HepG2 (cell line): ENCODE measurements at regions not wholly inside any gene's neighbourhood (a gene's known extent, or its start where the extent isn't known, plus 50 kb on each side); places are given as distances from the start of the nearest gene placed in this dataset.

Source experiments
- ATAC-seq: fragments of 200-7000 bp; cut with Tn5 transposase; 3 replicates; pipeline ENCODE4 v1.9.1; 2020; ENCODE audit warnings: mild to moderate bottlenecking, moderate library complexity
- BruUV-seq: library from RNA; stranded (reverse); fragments of 400-500 nt; replicated peaks from 2 replicates; lab custom pipeline; 2021; lab: Mats Ljungman, UMichigan
- CTCF ChIA-PET: fragments of 300-600 bp; formaldehyde crosslinking; extraction: SDS; loops from one replicate; lab custom pipeline; 2021; ENCODE audit warnings: low total read pairs, inconsistent platforms, low intra/inter-chr PET ratio; lab: Yijun Ruan, JAX
- POLR2A ChIA-PET: fragments of 350-600 bp; sonication (Branson Sonifier 250); formaldehyde crosslinking; loops from one replicate; lab custom pipeline; 2020; ENCODE audit warnings: antibody characterized with exemption, inconsistent platforms; lab: Yijun Ruan, JAX
- DNase-seq: peaks from one replicate; pipeline ENCODE4 v3.0.0-alpha.2; 2015; ENCODE audit warnings: low spot score
- FAIRE-seq: peaks from 3 replicates; lab custom pipeline; 2011; peaks lifted over from hg19 to GRCh38; lab: Jason Lieb, UNC
- H2AFZ ChIP-seq: one replicate; pipeline ENCODE4 v1.6.1; 2011; ENCODE audit warnings: low read length, inconsistent platforms
- H3K27ac ChIP-seq: fragments of 300-600 bp; 3 replicates; pipeline ENCODE4 v1.8.0; 2011; ENCODE audit warnings: mixed run types, mild to moderate bottlenecking, mixed read lengths, low read length, inconsistent platforms; ENCODE audit not compliant: insufficient read depth; ENCODE audit errors: extremely low read length
- H3K27me3 ChIP-seq, 2 experiments: fragments of 200-600 bp in 1 of 2; 2 replicates in 1 of 2; 3 replicates in 1 of 2; pipeline versions ENCODE4 v1.6.0 to v1.8.0; 2011; ENCODE audit warnings: low read length in 2 of 2, mild to moderate bottlenecking in 2 of 2, moderate library complexity in 2 of 2, inconsistent platforms in 1 of 2; ENCODE audit not compliant: insufficient read depth in 2 of 2, control insufficient read depth in 1 of 2
- H3K36me3 ChIP-seq, 2 experiments: fragments of 200-600 bp in 1 of 2; replicated peaks in 1 of 2; 2 replicates in 1 of 2; 3 replicates in 1 of 2; pipeline versions ENCODE4 v1.5.1 to v1.8.0; 2011; ENCODE audit warnings: low read length in 2 of 2, inconsistent platforms in 1 of 2; ENCODE audit not compliant: insufficient read depth in 2 of 2, control insufficient read depth in 1 of 2
- H3K4me1 ChIP-seq: 2 replicates; pipeline ENCODE4 v1.5.1; 2012; ENCODE audit warnings: low read length, inconsistent platforms; ENCODE audit not compliant: insufficient read depth
- H3K4me2 ChIP-seq: 2 replicates; pipeline ENCODE4 v1.6.0; 2011; ENCODE audit warnings: low read depth, low read length, inconsistent platforms
- H3K4me3 ChIP-seq, 3 experiments: fragments of 200-600 bp in 1 of 3; sonication (generic), shearing (Covaris generic) in 1 of 3; replicated peaks in 1 of 3; 2 replicates each; pipeline ENCODE4 v1.5.1; 2011 to 2016; ENCODE audit warnings: low read length in 3 of 3, inconsistent platforms in 2 of 3, low read depth in 2 of 3, mild to moderate bottlenecking in 2 of 3, control low read depth in 1 of 3, mixed read lengths in 1 of 3; ENCODE audit not compliant: insufficient read depth in 1 of 3
- H3K79me2 ChIP-seq: one replicate; pipeline ENCODE4 v1.6.1; 2011; ENCODE audit warnings: low read length, inconsistent platforms; ENCODE audit not compliant: insufficient read depth
- H3K9ac ChIP-seq: 2 replicates; pipeline ENCODE4 v1.6.0; 2011; ENCODE audit warnings: mild to moderate bottlenecking, low read depth, low read length, inconsistent platforms; ENCODE audit not compliant: insufficient read depth
- H3K9me3 ChIP-seq: 2 replicates; pipeline ENCODE4 v1.5.1; 2012; ENCODE audit warnings: mild to moderate bottlenecking, low read length
- H4K20me1 ChIP-seq: 2 replicates; pipeline ENCODE4 v1.6.0; 2011; ENCODE audit warnings: inconsistent platforms, mild to moderate bottlenecking, low read length, moderate library complexity; ENCODE audit not compliant: insufficient read depth
- HMGA1 ChIP-seq: sonication (generic); formaldehyde crosslinking; conservative IDR thresholded peaks from 2 replicates; pipeline ENCODE4 v1.4.0; 2020; ENCODE audit warnings: missing genetic modification reagents
- IRF2 ChIP-seq: IDR thresholded peaks from 2 replicates; pipeline ENCODE4 v1.6.1; 2018; ENCODE audit warnings: missing genetic modification reagents, missing compliant biosample characterization
- KLF13 ChIP-seq: sonication (generic); formaldehyde crosslinking; IDR thresholded peaks from 2 replicates; pipeline ENCODE4 v1.4.0; 2020; ENCODE audit warnings: mild to moderate bottlenecking, missing genetic modification reagents
- NFE2L2 ChIP-seq: fragments of 150-350 bp; IDR thresholded peaks from 2 replicates; pipeline ENCODE4 v1.6.1; 2014; ENCODE audit warnings: low read length
- PHB2 ChIP-seq: fragments of 450-650 bp; IDR thresholded peaks from 2 replicates; pipeline ENCODE4 v1.6.1; 2018; ENCODE audit not compliant: partially characterized antibody
- PRPF4 ChIP-seq: fragments of 200-400 bp; formaldehyde crosslinking; IDR thresholded peaks from 2 replicates; pipeline ENCODE4 v1.6.1; 2016; ENCODE audit warnings: low read length, low read depth; ENCODE audit not compliant: poor library complexity, severe bottlenecking
- SETDB1 ChIP-seq: sonication (generic); formaldehyde crosslinking; IDR thresholded peaks from 2 replicates; pipeline ENCODE4 v1.5.1; 2020; ENCODE audit warnings: missing genetic modification reagents, mild to moderate bottlenecking, borderline replicate concordance
- TAF15 ChIP-seq: fragments of 200-400 bp; formaldehyde crosslinking; IDR thresholded peaks from one replicate; pipeline ENCODE4 v1.6.1; 2018; ENCODE audit warnings: mild to moderate bottlenecking, low read depth, low read length; ENCODE audit not compliant: poor library complexity, severe bottlenecking
- ZC3H4 ChIP-seq: sonication (generic); formaldehyde crosslinking; IDR thresholded peaks from 2 replicates; pipeline ENCODE4 v1.4.0; 2020; ENCODE audit warnings: missing genetic modification reagents, borderline replicate concordance
- ZFP82 ChIP-seq: sonication (generic); formaldehyde crosslinking; IDR thresholded peaks from 2 replicates; pipeline ENCODE4 v1.5.1; 2020; ENCODE audit warnings: mild to moderate bottlenecking, missing genetic modification reagents, borderline replicate concordance
- ZIK1 ChIP-seq: sonication (generic); formaldehyde crosslinking; IDR thresholded peaks from 2 replicates; pipeline ENCODE4 v1.5.0; 2020; ENCODE audit warnings: mild to moderate bottlenecking, low read depth, missing genetic modification reagents, borderline replicate concordance
- ZNF235 ChIP-seq: sonication (generic); formaldehyde crosslinking; IDR thresholded peaks from 2 replicates; pipeline ENCODE4 v1.8.1; 2023; ENCODE audit warnings: mild to moderate bottlenecking, missing genetic modification reagents, borderline replicate concordance
- ZSCAN21 ChIP-seq: sonication (generic); formaldehyde crosslinking; IDR thresholded peaks from 2 replicates; pipeline ENCODE4 v1.8.0; 2022; ENCODE audit warnings: mild to moderate bottlenecking, missing genetic modification reagents, moderate library complexity, borderline replicate concordance
- WGBS: methylation state at CpG from one replicate; pipeline ENCODE4 v1.1.6; 2017; ENCODE audit warnings: low lambda C conversion rate; 5-methylcytosine and 5-hydroxymethylcytosine counted together
- in situ Hi-C: cut with HindIII; loops from 2 replicates; pipeline ENCODE4 v1.10.0; 2017; ENCODE audit warnings: low pct_unique_long_range_greater_than_20kb; ENCODE audit not compliant: extremely low pct_ligation_motif_present
- intact Hi-C: fragments of 100-400 bp; cut with micrococcal nuclease; formaldehyde crosslinking; loops from one replicate; pipeline ENCODE4 v1.10.0; 2022; ENCODE audit not compliant: unreplicated experiment
- TF ChIP-seq, protein P1 (sequence below): IDR thresholded peaks from 2 replicates; pipeline ENCODE4 v1.6.1; 2016
- TF ChIP-seq, protein P2 (sequence below): sonication (generic); formaldehyde crosslinking; IDR thresholded peaks from 2 replicates; pipeline ENCODE4 v1.4.0; 2020; ENCODE audit warnings: mild to moderate bottlenecking, missing genetic modification reagents, borderline replicate concordance

DNA sequence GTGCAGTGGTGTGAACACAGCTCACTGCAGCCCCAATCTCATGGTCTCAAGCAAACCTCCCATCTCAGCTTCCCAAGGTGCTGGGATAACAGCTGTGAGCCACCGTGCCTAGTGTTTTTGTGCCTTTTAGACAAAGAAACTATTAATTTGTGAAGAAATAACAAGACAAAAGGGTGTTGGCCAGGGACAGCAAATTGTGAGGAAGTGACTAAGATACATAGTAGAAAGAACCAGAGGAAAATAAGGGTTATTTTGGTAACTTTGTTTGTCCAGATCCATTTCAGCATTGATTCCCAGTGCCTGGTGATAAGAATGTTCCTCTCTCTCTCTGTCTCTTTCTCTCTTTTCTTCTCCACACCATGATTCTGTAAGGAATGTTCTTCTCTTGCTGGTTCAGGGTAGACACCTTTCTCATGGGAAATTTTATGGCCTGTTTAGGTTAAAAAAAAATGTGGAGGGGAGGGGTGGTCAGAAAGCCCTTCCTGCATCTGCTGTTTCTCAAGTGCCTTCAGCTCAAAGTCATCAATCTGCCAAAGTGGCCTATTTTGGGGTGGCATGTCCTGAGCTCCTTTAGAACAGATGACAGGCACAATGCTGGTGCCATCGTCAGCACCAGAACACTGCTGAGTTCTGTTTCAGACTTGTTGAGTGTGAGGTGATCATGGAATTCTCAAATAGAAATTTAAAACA is 184.4 kb upstream of the EEA1 start:
- Histone ChIP-seq H4K20me1 (no peaks in the 10 kb centered on the region), H3K9me3 (no peaks in the 10 kb centered on the region), H3K79me2 (no peaks in the 10 kb centered on the region), H3K4me1 (peaks cover 35% of the 10 kb centered on the region), H2AFZ (peak overlapping the region; percentile 1), H3K4me2 (no peak overlapping the region), H3K4me3 (no peak overlapping the region), H3K9ac (no peak overlapping the region; the same call in 1 of the 2 replicates), H3K27ac (no peak overlapping the region), H3K36me3 (no peaks in the 10 kb centered on the region), H3K27me3 (no peaks in the 10 kb centered on the region)
- no peak; the same call in 2 of the 3 replicates for ATAC-seq
- no peak for DNase-seq
- TF ChIP-seq ZFP82 (CRISPR knock-in tag) (no peak), ZNF235 (CRISPR knock-in tag) (no peak), NFE2L2 (no peak), HMGA1 (CRISPR knock-in tag) (no peak), ZC3H4 (CRISPR knock-in tag) (no peak), ZIK1 (CRISPR knock-in tag) (no peak), ZSCAN21 (CRISPR knock-in tag) (no peak), SETDB1 (CRISPR knock-in tag) (no peak), PHB2 (no peak), KLF13 (no peak), PRPF4 (no peak), IRF2 (no peak), TAF15 (no peak)
- TF ChIP-seq, protein P1, sequence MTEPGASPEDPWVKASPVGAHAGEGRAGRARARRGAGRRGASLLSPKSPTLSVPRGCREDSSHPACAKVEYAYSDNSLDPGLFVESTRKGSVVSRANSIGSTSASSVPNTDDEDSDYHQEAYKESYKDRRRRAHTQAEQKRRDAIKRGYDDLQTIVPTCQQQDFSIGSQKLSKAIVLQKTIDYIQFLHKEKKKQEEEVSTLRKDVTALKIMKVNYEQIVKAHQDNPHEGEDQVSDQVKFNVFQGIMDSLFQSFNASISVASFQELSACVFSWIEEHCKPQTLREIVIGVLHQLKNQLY (CRISPR knock-in tag), result no peak
- TF ChIP-seq, protein P2, sequence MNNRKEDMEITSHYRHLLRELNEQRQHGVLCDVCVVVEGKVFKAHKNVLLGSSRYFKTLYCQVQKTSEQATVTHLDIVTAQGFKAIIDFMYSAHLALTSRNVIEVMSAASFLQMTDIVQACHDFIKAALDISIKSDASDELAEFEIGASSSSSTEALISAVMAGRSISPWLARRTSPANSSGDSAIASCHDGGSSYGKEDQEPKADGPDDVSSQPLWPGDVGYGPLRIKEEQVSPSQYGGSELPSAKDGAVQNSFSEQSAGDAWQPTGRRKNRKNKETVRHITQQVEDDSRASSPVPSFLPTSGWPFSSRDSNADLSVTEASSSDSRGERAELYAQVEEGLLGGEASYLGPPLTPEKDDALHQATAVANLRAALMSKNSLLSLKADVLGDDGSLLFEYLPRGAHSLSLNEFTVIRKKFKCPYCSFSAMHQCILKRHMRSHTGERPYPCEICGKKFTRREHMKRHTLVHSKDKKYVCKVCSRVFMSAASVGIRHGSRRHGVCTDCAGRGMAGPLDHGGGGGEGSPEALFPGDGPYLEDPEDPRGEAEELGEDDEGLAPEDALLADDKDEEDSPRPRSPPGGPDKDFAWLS (CRISPR knock-in tag), result no peak
- FAIRE-seq, result peak; percentile 37
- WGBS, result 84% methylated on average over 2 of the region's 2 CpGs
- intact Hi-C loops, result no loop called here
- BruUV-seq, result no TSS peak
- ChIA-PET CTCF (no interaction called here), POLR2A (interaction anchor here (1.3 kb wide), 2 partner anchors 9 to 14 kb away, joined by 3 to 6 read pairs; no protein-coding TSS in a partner anchor)
- in situ Hi-C loops, result no loop called here
